ENCODE measurements at regions not wholly inside any gene's neighbourhood (a gene's known extent, or its start where the extent isn't known, plus 50 kb on each side); places are given as distances from the start of the nearest gene placed in this dataset.
"Not testable (repeated sequence)": the region's sequence is repeated elsewhere in the genome, so short reads cannot be mapped to it uniquely, and the experiment has no call there.

- DNase-seq (ENCODE audit: low spot score), result no peak
These were observed 69.8 kb downstream of the RMI2 start for GRCh38 chr16:11414815-11415775.

DNA sequence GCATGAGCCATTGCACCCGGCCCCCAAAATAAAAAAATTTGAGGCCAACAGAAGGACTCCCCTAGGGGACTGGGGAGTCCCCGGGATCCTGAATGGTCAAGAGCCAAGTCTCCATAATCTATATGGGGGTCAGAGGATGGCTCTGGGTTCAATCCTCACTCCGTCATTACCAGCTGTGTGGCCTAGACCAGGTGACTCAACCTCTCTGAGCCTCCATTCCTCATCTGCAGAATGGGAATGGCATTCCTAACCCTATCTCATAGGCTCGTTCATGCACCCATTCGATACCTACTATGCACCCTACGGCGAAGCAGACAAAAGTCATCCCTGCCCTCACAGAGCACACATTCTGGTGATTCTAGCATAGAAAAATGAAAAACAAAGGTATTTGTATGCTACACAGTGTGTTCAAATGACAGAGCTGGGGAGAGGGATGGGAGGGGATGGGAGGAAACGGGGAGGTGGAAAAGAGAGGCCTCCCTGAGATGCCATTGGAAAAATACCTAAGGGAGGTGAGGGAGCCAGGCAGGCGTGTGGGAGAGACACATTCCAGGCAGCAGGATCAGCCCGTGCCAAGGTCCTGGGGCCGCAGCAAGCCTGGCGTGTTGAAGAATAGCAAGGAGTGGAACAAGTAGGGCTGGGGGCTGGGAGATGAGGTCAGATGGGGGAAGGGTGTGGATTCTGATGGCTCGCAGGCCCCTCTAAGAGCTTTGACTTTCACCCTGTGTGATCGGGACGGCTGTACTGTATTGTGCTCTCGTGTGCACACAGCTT, 71.2 kb downstream of the RMI2 start:
- DNase-seq (ENCODE audit: low spot score), result no peak

DNA sequence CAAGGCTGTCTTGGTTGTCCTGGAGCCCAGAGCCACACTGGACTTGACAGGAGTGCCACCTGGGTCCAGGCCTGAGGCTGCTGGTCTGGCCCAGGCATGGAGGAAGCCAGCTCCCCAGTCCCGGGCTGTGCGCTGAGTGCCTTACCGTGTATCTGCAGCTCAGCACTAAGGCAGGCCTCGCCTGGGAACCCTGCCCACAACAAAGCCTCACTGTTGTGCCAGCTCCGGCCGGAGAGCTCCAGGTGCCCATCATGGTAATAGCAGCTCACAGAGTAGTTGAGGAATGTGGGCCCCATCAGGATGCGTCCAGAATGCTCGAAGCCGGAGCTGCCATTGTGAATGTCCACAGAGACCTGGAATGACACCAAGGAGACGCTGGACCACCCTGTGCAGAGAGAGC, 72.2 kb downstream of the RMI2 start:
- no peak for DNase-seq (ENCODE audit: low spot score)

- no peak for DNase-seq (ENCODE audit: low spot score)
These were observed 73.2 kb downstream of the RMI2 start for GRCh38 chr16:11418506-11418905.

GRCh38 chr16:11420067-11420466, 74.8 kb downstream of the RMI2 start:
- DNase-seq (ENCODE audit: low spot score), result not testable (repeated sequence)

DNA sequence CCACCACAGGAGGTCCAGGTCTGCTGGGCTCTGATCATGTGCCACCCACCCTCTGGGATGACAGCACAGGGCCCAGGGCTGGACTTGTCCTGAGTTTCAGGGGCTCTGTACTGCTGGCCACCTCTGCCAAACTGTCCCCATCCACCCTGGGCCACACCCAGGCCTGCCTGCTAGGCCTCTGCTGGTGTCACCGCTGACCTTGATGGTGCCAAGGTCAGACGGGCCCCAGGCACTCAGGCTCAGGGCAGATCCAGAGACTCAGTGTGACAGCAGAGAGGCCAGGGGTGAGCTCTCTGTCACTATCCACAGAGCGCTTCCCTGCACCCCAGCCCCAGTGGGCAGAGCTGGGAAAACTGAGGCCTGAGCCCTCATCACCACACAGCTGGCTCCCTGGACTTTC, 75.6 kb downstream of the RMI2 start:
- DNase-seq (ENCODE audit: low spot score), result no peak

DNA sequence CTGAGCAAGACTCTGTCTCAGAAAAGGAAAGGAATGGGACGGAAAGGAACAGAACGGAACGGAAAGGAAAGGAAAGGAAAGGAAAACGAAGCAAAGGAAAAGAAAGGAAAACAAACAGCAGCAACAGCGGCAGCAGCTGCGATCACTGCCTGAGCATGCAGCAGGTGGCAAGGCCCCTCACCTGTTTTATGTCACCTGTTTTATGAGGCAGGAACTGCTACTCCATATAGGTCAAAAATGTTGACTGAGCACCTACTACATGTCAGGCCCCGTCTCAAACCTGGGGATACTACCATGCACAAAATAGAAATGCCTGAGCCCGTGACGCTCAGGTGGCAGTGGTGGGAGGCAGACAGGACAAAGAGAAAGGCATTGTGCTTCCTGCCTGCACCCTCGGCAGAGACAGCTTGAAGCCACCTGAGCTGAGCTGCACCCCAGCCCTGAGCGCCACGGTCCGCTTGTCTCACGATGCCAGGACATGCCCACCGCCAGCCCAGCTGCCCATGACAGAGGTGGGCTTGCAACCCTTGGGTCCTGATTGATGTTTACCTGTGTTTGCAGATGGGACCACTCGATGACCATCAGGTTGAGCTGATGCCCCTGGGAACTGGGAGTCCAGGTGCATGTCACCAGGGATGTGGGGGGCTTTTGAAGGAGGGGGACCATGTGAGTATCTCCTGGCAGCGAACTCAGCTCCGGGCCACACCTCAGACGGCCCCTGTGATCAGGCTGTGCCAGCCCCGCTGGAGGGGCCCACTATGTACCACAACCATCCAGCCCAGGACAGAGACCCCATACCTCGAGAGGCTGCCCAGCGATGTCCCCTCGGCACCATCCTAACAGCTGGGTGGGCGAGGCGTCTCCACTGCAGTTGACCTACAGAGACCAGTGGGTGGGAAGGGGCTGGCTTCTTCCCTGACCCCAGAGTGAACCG, 77.4 kb downstream of the RMI2 start:
- no peak for DNase-seq (ENCODE audit: low spot score)

- no peak for DNase-seq (ENCODE audit: low spot score)
These were observed 78.3 kb downstream of the RMI2 start for GRCh38 chr16:11423315-11424117.

- no peak for DNase-seq (ENCODE audit: low spot score)
These were observed 78.8 kb downstream of the RMI2 start for GRCh38 chr16:11424118-11424460.

- no peak for DNase-seq (ENCODE audit: low spot score)
These were observed 79.9 kb downstream of the RMI2 start for GRCh38 chr16:11425140-11425539.

GRCh38 chr16:11428623-11428953, 83.3 kb downstream of the RMI2 start:
- DNase-seq (ENCODE audit: low spot score), result no peak

- DNase-seq (ENCODE audit: low spot score), result no peak
These were observed 83.9 kb downstream of the RMI2 start for GRCh38 chr16:11429123-11429522.

DNA sequence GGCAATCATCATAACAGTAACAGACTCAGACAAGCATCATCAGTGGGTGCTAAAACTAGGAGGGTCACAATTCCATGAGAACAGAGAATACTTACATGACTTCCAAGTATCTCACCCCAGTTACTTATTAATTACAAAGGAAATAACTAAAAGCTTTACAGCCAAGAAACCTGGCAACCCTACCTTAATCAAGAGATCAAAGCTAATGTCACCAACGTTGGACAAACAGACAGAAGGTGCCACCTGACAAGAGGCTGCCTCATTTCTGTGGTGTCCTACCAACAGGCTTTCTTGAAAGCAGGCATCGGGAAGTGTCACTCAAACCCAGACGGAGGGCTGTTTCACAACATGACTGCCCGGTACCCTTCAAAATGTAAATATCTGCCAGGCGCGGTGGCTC, 84.6 kb downstream of the RMI2 start:
- no peak for DNase-seq (ENCODE audit: low spot score)

DNA sequence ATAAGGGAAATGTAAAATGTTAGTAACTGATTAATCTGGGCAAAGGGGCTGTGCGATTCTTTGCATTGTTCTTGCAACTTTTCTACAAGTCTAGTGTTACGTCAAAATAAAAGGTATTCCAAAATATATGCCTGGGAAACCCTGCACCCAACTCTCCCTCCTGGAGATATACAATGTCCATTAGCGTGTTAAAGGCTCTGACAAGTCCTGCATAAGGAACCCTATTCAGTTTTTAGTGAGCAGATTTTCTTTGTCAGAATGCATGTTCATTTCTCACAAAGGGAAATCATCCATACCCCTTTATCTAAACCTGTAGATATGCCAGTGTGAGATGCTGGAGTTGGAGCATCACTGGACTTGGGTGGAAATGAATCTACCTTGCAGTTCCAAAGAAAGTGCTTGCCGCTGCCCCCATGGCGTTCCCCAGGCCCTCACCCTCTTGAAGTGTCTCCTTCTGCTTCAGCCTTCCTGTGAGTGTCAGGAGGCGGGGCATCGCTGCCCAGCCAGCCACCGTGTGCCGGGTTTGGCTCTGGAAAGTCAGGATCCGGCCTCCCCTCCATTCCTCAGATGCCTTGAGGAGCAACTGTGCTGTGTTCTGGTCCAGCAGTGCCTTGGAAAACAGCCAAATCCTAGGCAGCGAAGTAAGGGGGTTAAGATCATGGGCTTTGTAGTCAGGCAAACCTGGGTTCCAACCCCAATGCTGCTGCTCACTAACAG, 85.5 kb downstream of the RMI2 start:
- no peak for DNase-seq (ENCODE audit: low spot score)

- no peak for DNase-seq (ENCODE audit: low spot score)
These were observed 86.7 kb downstream of the RMI2 start for GRCh38 chr16:11431915-11432465.

GRCh38 chr16:11432856-11433395, 87.7 kb downstream of the RMI2 start:
- DNase-seq (ENCODE audit: low spot score), result no peak

DNA sequence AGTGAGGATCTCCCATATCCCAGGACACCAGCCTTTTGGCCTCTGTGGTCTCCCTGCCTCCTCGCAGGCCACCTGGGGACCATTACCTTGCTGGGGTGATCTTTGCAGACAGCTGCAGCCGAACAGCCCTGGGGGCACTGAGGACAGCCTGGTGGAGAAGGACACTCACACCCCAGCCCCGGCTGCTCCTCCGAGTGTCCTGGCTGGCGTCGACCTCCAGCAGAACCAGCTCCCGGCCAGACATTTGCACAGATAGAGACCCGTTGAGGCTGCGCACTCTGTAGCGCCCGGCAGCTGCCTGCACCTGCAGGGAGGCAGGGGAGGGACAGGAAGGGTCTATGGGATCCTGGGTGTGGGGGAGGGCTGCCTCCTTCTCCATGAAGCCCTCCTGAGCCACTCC, 90.3 kb downstream of the RMI2 start:
- no peak for DNase-seq (ENCODE audit: low spot score)

DNA sequence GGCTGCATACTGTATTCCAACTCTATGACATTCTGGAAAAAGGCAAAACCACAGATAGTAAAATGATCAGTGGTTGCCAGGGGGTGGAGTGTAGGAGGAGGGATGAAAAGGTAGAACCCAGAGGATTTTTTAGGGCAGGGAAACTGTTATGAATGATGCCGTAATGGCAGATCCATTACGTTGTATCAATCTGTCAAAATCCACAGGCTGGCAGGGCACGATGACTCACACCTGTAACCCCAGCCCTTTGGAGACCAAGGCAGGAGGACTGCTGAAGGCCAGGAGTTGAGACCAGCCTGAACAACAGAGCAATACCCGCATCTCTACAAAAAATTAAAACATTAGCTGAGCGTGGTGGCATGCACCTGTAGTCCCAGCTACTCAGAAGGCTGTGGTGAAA, 91.8 kb downstream of the RMI2 start:
- DNase-seq (ENCODE audit: low spot score), result no peak

- DNase-seq (ENCODE audit: low spot score), result no peak
These were observed 94.8 kb downstream of the RMI2 start for GRCh38 chr16:11439790-11440656.

Measured in ecto neural progenitor cell (in vitro differentiated cells).